KBM-7 (cell line): ENCODE measurements at regions not wholly inside any gene's neighbourhood (a gene's known extent, or its start where the extent isn't known, plus 50 kb on each side); places are given as distances from the start of the nearest gene placed in this dataset.
"Not testable (repeated sequence)": the region's sequence is repeated elsewhere in the genome, so short reads cannot be mapped to it uniquely, and the experiment has no call there.

Experiments
- DNase-seq: peaks from one replicate; pipeline ENCODE4 v3.0.0-alpha.2; 2015
- in situ Hi-C: fragments of 300-500 bp; cut with MboI; formaldehyde crosslinking; loops from 2 replicates; pipeline ENCODE4 v1.14.3; 2020; ENCODE audit warnings: low sequenced_read_pairs, low pct_unique_long_range_greater_than_20kb, mixed read lengths

GRCh38 chr2:193240752-193241151 is 1046.0 kb upstream of the TMEFF2 start:
- in situ Hi-C loops = no loop called here
- DNase-seq = peak; percentile 19

- no peak for DNase-seq
- in situ Hi-C loops = no loop called here
Measured at GRCh38 chr2:193231634-193232033, 1036.9 kb upstream of the TMEFF2 start.

- DNase-seq = no peak
- in situ Hi-C loops = no loop called here
Measured at GRCh38 chr2:193228276-193228675, 1033.5 kb upstream of the TMEFF2 start.

- DNase-seq = no peak
- in situ Hi-C loops = no loop called here
Measured at GRCh38 chr2:193222454-193222853, 1027.7 kb upstream of the TMEFF2 start.

GRCh38 chr2:193219413-193219812 is 1024.7 kb upstream of the TMEFF2 start:
- DNase-seq = no peak
- in situ Hi-C loops = no loop called here

GRCh38 chr2:193201583-193201982 is 1006.9 kb upstream of the TMEFF2 start:
- in situ Hi-C loops = no loop called here
- no peak for DNase-seq

- in situ Hi-C loops = no loop called here
- no peak for DNase-seq
Measured at GRCh38 chr2:193199322-193199721, 1004.6 kb upstream of the TMEFF2 start.

- DNase-seq = no peak
- in situ Hi-C loops = no loop called here
Measured at GRCh38 chr2:193187816-193188215, 993.1 kb upstream of the TMEFF2 start.

GRCh38 chr2:193170981-193171380 is 976.2 kb upstream of the TMEFF2 start:
- in situ Hi-C loops = not testable (repeated sequence)

GRCh38 chr2:193156480-193156879 is 961.7 kb upstream of the TMEFF2 start:
- no peak for DNase-seq
- in situ Hi-C loops = no loop called here

More at GRCh38 chr2:193170981-193171380, 976.2 kb upstream of the TMEFF2 start:
- DNase-seq = not testable (repeated sequence)

- DNase-seq = no peak
- in situ Hi-C loops = no loop called here
Measured at GRCh38 chr2:193154076-193154475, 959.3 kb upstream of the TMEFF2 start.

- no peak for DNase-seq
- in situ Hi-C loops = no loop called here
Measured at GRCh38 chr2:193153576-193153975, 958.8 kb upstream of the TMEFF2 start.

GRCh38 chr2:193142467-193142866 is 947.7 kb upstream of the TMEFF2 start:
- in situ Hi-C loops, DNase-seq: not testable (repeated sequence)

GRCh38 chr2:193141998-193142397 is 947.3 kb upstream of the TMEFF2 start:
- no peak for DNase-seq
- in situ Hi-C loops = no loop called here

- in situ Hi-C loops, DNase-seq: not testable (repeated sequence)
Measured at GRCh38 chr2:193140895-193141294, 946.2 kb upstream of the TMEFF2 start.

- in situ Hi-C loops = no loop called here
- no peak for DNase-seq
Measured at GRCh38 chr2:193124815-193125214, 930.1 kb upstream of the TMEFF2 start.

GRCh38 chr2:193114827-193115226 is 920.1 kb upstream of the TMEFF2 start:
- no peak for DNase-seq
- in situ Hi-C loops = no loop called here

- in situ Hi-C loops = no loop called here
Measured at GRCh38 chr2:193112986-193113385, 918.3 kb upstream of the TMEFF2 start.

GRCh38 chr2:193103064-193103463 is 908.3 kb upstream of the TMEFF2 start:
- in situ Hi-C loops = no loop called here
- no peak for DNase-seq

More at GRCh38 chr2:193112986-193113385, 918.3 kb upstream of the TMEFF2 start:
- DNase-seq = no peak

GRCh38 chr2:193101591-193101990 is 906.9 kb upstream of the TMEFF2 start:
- in situ Hi-C loops = no loop called here
- DNase-seq = no peak

GRCh38 chr2:193088026-193088425 is 893.3 kb upstream of the TMEFF2 start:
- DNase-seq = no peak
- in situ Hi-C loops = no loop called here

- no peak for DNase-seq
- in situ Hi-C loops = no loop called here
Measured at GRCh38 chr2:193076995-193077394, 882.3 kb upstream of the TMEFF2 start.
